IMR-90 (cell line): ENCODE measurements at regions not wholly inside any gene's neighbourhood (a gene's known extent, or its start where the extent isn't known, plus 50 kb on each side); places are given as distances from the start of the nearest gene placed in this dataset.

ENCODE experiments used
- ATAC-seq: fragments of 200-7000 bp; cut with Tn5 transposase; 2 replicates; pipeline ENCODE4 v1.9.1; 2020; ENCODE audit warnings: low read depth, mild to moderate bottlenecking, moderate library complexity
- BruUV-seq: library from RNA; stranded (reverse); fragments of 400-500 nt; replicated peaks from 2 replicates; lab custom pipeline; 2021; lab: Mats Ljungman, UMichigan
- CTCF ChIA-PET: fragments of 300-600 bp; formaldehyde crosslinking; extraction: SDS; loops from one replicate; lab custom pipeline; 2021; ENCODE audit warnings: antibody characterized with exemption; lab: Yijun Ruan, JAX
- POLR2A ChIA-PET: fragments of 300-600 bp; sonication (Branson Sonifier 250); formaldehyde crosslinking; loops from one replicate; lab custom pipeline; 2022; ENCODE audit warnings: antibody characterized with exemption; ENCODE audit not compliant: unreplicated experiment; lab: Charles Lee
- DNase-seq: peaks from one replicate; pipeline ENCODE4 v3.0.0; 2013
- H2AFZ ChIP-seq: replicated peaks from 2 replicates; pipeline ENCODE3; 2013; ENCODE audit warnings: low read length, mild to moderate bottlenecking; ENCODE audit not compliant: poor library complexity
- H2AK5ac ChIP-seq: 2 replicates; pipeline ENCODE4 v1.6.1; 2013; ENCODE audit warnings: low read depth, low read length, inconsistent platforms
- H2AK9ac ChIP-seq: replicated peaks from 2 replicates; pipeline ENCODE3; 2013; ENCODE audit warnings: mild to moderate bottlenecking, low read depth, low read length, moderate library complexity; ENCODE audit not compliant: poor library complexity
- H2BK120ac ChIP-seq: 2 replicates; pipeline ENCODE4 v1.6.1; 2013; ENCODE audit warnings: low read depth, low read length, inconsistent platforms
- H2BK15ac ChIP-seq: 3 replicates; pipeline ENCODE4 v1.6.1; 2013; ENCODE audit warnings: low read depth, low read length, inconsistent platforms
- H2BK20ac ChIP-seq: 2 replicates; pipeline ENCODE4 v1.6.1; 2013; ENCODE audit warnings: low read depth, mild to moderate bottlenecking, inconsistent platforms, low read length, moderate library complexity
- H2BK5ac ChIP-seq: 2 replicates; pipeline ENCODE4 v1.6.1; 2013; ENCODE audit warnings: mild to moderate bottlenecking, low read depth, low read length, inconsistent platforms; ENCODE audit not compliant: poor library complexity, severe bottlenecking
- H3K14ac ChIP-seq: replicated peaks from 2 replicates; pipeline ENCODE4 v1.6.1; 2013; ENCODE audit warnings: low read depth, low read length, inconsistent platforms
- H3K18ac ChIP-seq: 2 replicates; pipeline ENCODE4 v1.6.1; 2013; ENCODE audit warnings: low read depth, low read length, control low read depth
- H3K23ac ChIP-seq: 2 replicates; pipeline ENCODE4 v1.6.1; 2013; ENCODE audit warnings: low read depth, low read length, inconsistent platforms
- H3K27ac ChIP-seq: 2 replicates; pipeline ENCODE4 v1.5.1; 2013; ENCODE audit warnings: mild to moderate bottlenecking, control low read depth, low read length; ENCODE audit not compliant: insufficient read depth
- H3K27me3 ChIP-seq: 2 replicates; pipeline ENCODE4 v1.6.1; 2013; ENCODE audit warnings: low read length; ENCODE audit not compliant: control insufficient read depth, insufficient read depth
- H3K36me3 ChIP-seq: 2 replicates; pipeline ENCODE4 v1.6.1; 2013; ENCODE audit warnings: low read length, mixed read lengths; ENCODE audit not compliant: control insufficient read depth, insufficient read depth
- H3K4ac ChIP-seq: 2 replicates; pipeline ENCODE4 v1.6.1; 2013; ENCODE audit warnings: low read depth, low read length, inconsistent platforms
- H3K4me1 ChIP-seq: 2 replicates; pipeline ENCODE4 v1.6.1; 2013; ENCODE audit warnings: low read length, mixed read lengths; ENCODE audit not compliant: control insufficient read depth, insufficient read depth
- H3K4me2 ChIP-seq: 2 replicates; pipeline ENCODE4 v1.6.1; 2013; ENCODE audit warnings: low read depth, mild to moderate bottlenecking, control low read depth, low read length, moderate library complexity
- H3K4me3 ChIP-seq: 2 replicates; pipeline ENCODE4 v1.5.1; 2013; ENCODE audit warnings: low read depth, mild to moderate bottlenecking, control low read depth, low read length, moderate library complexity; ENCODE audit not compliant: insufficient read depth
- H3K56ac ChIP-seq: 2 replicates; pipeline ENCODE4 v1.6.1; 2013; ENCODE audit warnings: low read length, inconsistent platforms; ENCODE audit not compliant: insufficient read depth; ENCODE audit errors: extremely low read depth
- H3K79me1 ChIP-seq, 2 experiments: 2 replicates each; pipeline ENCODE4 v1.6.1; 2013; ENCODE audit warnings: low read length in 2 of 2, inconsistent platforms in 1 of 2, low read depth in 1 of 2
- H3K9ac ChIP-seq: 2 replicates; pipeline ENCODE4 v1.6.1; 2013; ENCODE audit warnings: low read depth, low read length, control low read depth
- H3K9me1 ChIP-seq: 2 replicates; pipeline ENCODE4 v1.6.1; 2013; ENCODE audit warnings: low read length, inconsistent platforms; ENCODE audit not compliant: insufficient read depth
- H3K9me3 ChIP-seq: 2 replicates; pipeline ENCODE4 v1.6.1; 2013; ENCODE audit warnings: low read length; ENCODE audit not compliant: control insufficient read depth, insufficient read depth
- H4K20me1 ChIP-seq: 2 replicates; pipeline ENCODE4 v1.6.1; 2013; ENCODE audit warnings: low read length, inconsistent platforms; ENCODE audit not compliant: insufficient read depth
- H4K5ac ChIP-seq: 2 replicates; pipeline ENCODE4 v1.6.1; 2013; ENCODE audit warnings: mild to moderate bottlenecking, low read depth, low read length, control low read depth
- H4K8ac ChIP-seq, 2 experiments: 2 replicates each; pipeline ENCODE4 v1.6.1; 2013; ENCODE audit warnings: low read depth in 2 of 2, low read length in 2 of 2, control low read depth in 1 of 2, inconsistent platforms in 1 of 2
- H4K91ac ChIP-seq: 2 replicates; pipeline ENCODE4 v1.6.1; 2013; ENCODE audit warnings: low read depth, low read length, inconsistent platforms; ENCODE audit not compliant: insufficient read depth
- BHLHE40 ChIP-seq: fragments of 150-350 bp; IDR thresholded peaks from 2 replicates; pipeline ENCODE4 v1.6.1; 2016; ENCODE audit warnings: mild to moderate bottlenecking, low read depth, low read length
- CEBPB ChIP-seq: IDR thresholded peaks from 2 replicates; pipeline ENCODE4 v1.6.1; 2012; ENCODE audit warnings: low read depth, low read length, improper control_type of control experiment
- CHD1 ChIP-seq: IDR thresholded peaks from 2 replicates; pipeline ENCODE4 v1.6.1; 2012; ENCODE audit warnings: low read depth, low read length, improper control_type of control experiment
- CTCF ChIP-seq: conservative IDR thresholded peaks from 2 replicates; pipeline ENCODE4 v1.5.1; 2012; ENCODE audit warnings: mild to moderate bottlenecking, low read depth, low read length, improper control_type of control experiment
- ELK1 ChIP-seq: fragments of 150-350 bp; IDR thresholded peaks from 2 replicates; pipeline ENCODE4 v1.6.1; 2016; ENCODE audit warnings: low read depth, mild to moderate bottlenecking, low read length, moderate library complexity, borderline replicate concordance
- FOS ChIP-seq: fragments of 150-350 bp; IDR thresholded peaks from 2 replicates; pipeline ENCODE4 v1.6.1; 2016; ENCODE audit warnings: low read depth, low read length
- MAFK ChIP-seq: IDR thresholded peaks from 2 replicates; pipeline ENCODE4 v1.6.1; 2012; ENCODE audit warnings: low read depth, low read length, improper control_type of control experiment
- MAZ ChIP-seq: IDR thresholded peaks from 2 replicates; pipeline ENCODE4 v1.6.1; 2012; ENCODE audit warnings: low read depth, mild to moderate bottlenecking, low read length, improper control_type of control experiment, moderate library complexity, borderline replicate concordance
- MXI1 ChIP-seq: IDR thresholded peaks from 2 replicates; pipeline ENCODE4 v1.6.1; 2012; ENCODE audit warnings: low read depth, mild to moderate bottlenecking, low read length, moderate library complexity, borderline replicate concordance
- NFE2L2 ChIP-seq: fragments of 150-350 bp; IDR thresholded peaks from 2 replicates; pipeline ENCODE4 v1.6.1; 2016; ENCODE audit warnings: low read depth, mild to moderate bottlenecking, low read length
- POLR2A ChIP-seq: IDR thresholded peaks from 2 replicates; pipeline ENCODE4 v1.6.1; 2012; ENCODE audit warnings: mild to moderate bottlenecking, low read depth, low read length
- RAD21 ChIP-seq: IDR thresholded peaks from 2 replicates; pipeline ENCODE4 v1.6.1; 2012; ENCODE audit warnings: low read length, improper control_type of control experiment
- RCOR1 ChIP-seq: IDR thresholded peaks from 2 replicates; pipeline ENCODE4 v1.6.1; 2012; ENCODE audit warnings: mild to moderate bottlenecking, low read length, improper control_type of control experiment; ENCODE audit not compliant: insufficient replicate concordance
- RFX5 ChIP-seq: IDR thresholded peaks from 2 replicates; pipeline ENCODE4 v1.8.0; 2012; ENCODE audit warnings: low read depth, mild to moderate bottlenecking, low read length, moderate library complexity
- SMC3 ChIP-seq: fragments of 150-350 bp; IDR thresholded peaks from 2 replicates; pipeline ENCODE4 v1.6.1; 2016; ENCODE audit warnings: low read depth, mild to moderate bottlenecking, antibody characterized with exemption, low read length, moderate library complexity
- USF2 ChIP-seq: fragments of 150-350 bp; IDR thresholded peaks from 2 replicates; pipeline ENCODE4 v1.6.1; 2017; ENCODE audit warnings: mild to moderate bottlenecking, antibody characterized with exemption, low read length, low read depth
- WGBS, 2 experiments: methylation state at CpG; one replicate each; pipeline versions ENCODE4 v1.1.5 to v1.1.7; 2013; ENCODE audit warnings: missing lambda C conversion rate in 2 of 2; ENCODE audit not compliant: insufficient read length in 1 of 2; ENCODE audit errors: extremely low coverage in 2 of 2; 5-methylcytosine and 5-hydroxymethylcytosine counted together
- dilution Hi-C: fragments of 300-500 bp; cut with HindIII; formaldehyde crosslinking; loops from one replicate; pipeline ENCODE4 v1.14.3; 2018; ENCODE audit warnings: low sequenced_read_pairs; ENCODE audit not compliant: unreplicated experiment
- in situ Hi-C: fragments of 300-500 bp; cut with MboI; formaldehyde crosslinking; loops from 3 replicates; pipeline ENCODE4 v1.14.3; 2019; ENCODE audit warnings: low sequenced_read_pairs, inconsistent platforms, mixed read lengths
- intact Hi-C: fragments of 100-400 bp; cut with micrococcal nuclease; formaldehyde crosslinking; loops from 2 replicates; pipeline ENCODE4 v1.10.0; 2022

GRCh38 chr3:59240666-59241255, 190.9 kb upstream of the CFAP20DC start:
- no peak overlapping the region for H3K9ac ChIP-seq
- H3K4me2 ChIP-seq, result peak overlapping the region; percentile 25; the same call in 1 of the 2 replicates
- in situ Hi-C loops (no loop called here), dilution Hi-C loops (no loop called here), intact Hi-C loops (loop anchor here (10.0 kb wide), 1 partner anchor 184 kb away; no protein-coding TSS in a partner anchor)
- H2AK9ac ChIP-seq, result no peak overlapping the region
- H3K14ac ChIP-seq, result no peak overlapping the region
- H4K8ac ChIP-seq, result no peak overlapping the region
- no peak overlapping the region for H2BK15ac ChIP-seq
- TF ChIP-seq CTCF (no peak), MXI1 (no peak), MAZ (no peak), RAD21 (no peak), NFE2L2 (no peak), CHD1 (no peak), RCOR1 (no peak), ELK1 (no peak), MAFK (no peak), RFX5 (no peak), USF2 (no peak), CEBPB (no peak), FOS (no peak), SMC3 (no peak), BHLHE40 (no peak), POLR2A (no peak)
- no peaks in the 10 kb centered on the region for H3K36me3 ChIP-seq
- POLR2A ChIA-PET, result no interaction called here
- no peak overlapping the region for H2AFZ ChIP-seq
- no peaks in the 10 kb centered on the region for H3K79me1 ChIP-seq
- no peak overlapping the region for H3K23ac ChIP-seq
- H4K20me1 ChIP-seq, result no peaks in the 10 kb centered on the region
- no peak overlapping the region for H4K5ac ChIP-seq
- H3K27ac ChIP-seq, result no peak overlapping the region
- no peaks in the 10 kb centered on the region for H3K27me3 ChIP-seq
- CTCF ChIA-PET, result interaction anchor here (0.6 kb wide), 2 partner anchors 17 to 284 kb away, joined by 3 read pairs; no protein-coding TSS in a partner anchor
- no peak overlapping the region for H2BK20ac ChIP-seq
- peaks cover 12% of the 10 kb centered on the region for H3K9me1 ChIP-seq
- no peak overlapping the region for H3K56ac ChIP-seq
- H3K4ac ChIP-seq, result 0 out of 2 replicates have a peak overlapping the region, but pooled peaks have one; percentile 21
- H3K4me1 ChIP-seq, result peaks cover 14% of the 10 kb centered on the region
- peak overlapping the region; percentile 56; the same call in 1 of the 2 replicates for H2BK120ac ChIP-seq
- H3K18ac ChIP-seq, result peak overlapping the region; percentile 22; the same call in 1 of the 2 replicates
- no TSS peak for BruUV-seq
- H3K9me3 ChIP-seq, result no peaks in the 10 kb centered on the region
- no peak overlapping the region for H3K4me3 ChIP-seq
- peak; percentile 43 for DNase-seq
- no peak overlapping the region for H4K91ac ChIP-seq
- no peak overlapping the region for H2AK5ac ChIP-seq
- WGBS, 2 experiments, result no CpG with 5 or more reads among the region's 2 CpGs
- peak; percentile 48 for ATAC-seq
- H2BK5ac ChIP-seq, result peak overlapping the region; percentile 47
